Activated naive CD4-positive, alpha-beta T cell treated with anti-CD3 and anti-CD28 coated beads for 36 hours (primary cell): ENCODE measurements at regions not wholly inside any gene's neighbourhood (a gene's known extent, or its start where the extent isn't known, plus 50 kb on each side); places are given as distances from the start of the nearest gene placed in this dataset.
"Not testable (repeated sequence)": the region's sequence is repeated elsewhere in the genome, so short reads cannot be mapped to it uniquely, and the experiment has no call there.

Source experiments
- CTCF ChIA-PET: fragments of 350-600 bp; sonication (Branson Sonifier 250); formaldehyde crosslinking; loops from one replicate; lab custom pipeline; 2021; ENCODE audit warnings: antibody characterized with exemption; lab: Charles Lee
- DNase-seq: peaks from one replicate; pipeline ENCODE4 v3.0.0-alpha.2; 2020
- H3K27ac Mint-ChIP-seq: one replicate; pipeline ENCODE4 v1.8.0; 2021; ENCODE audit warnings: mild to moderate bottlenecking, mixed read lengths
- H3K27me3 Mint-ChIP-seq: one replicate; pipeline ENCODE4 v1.8.0; 2021; ENCODE audit warnings: low read depth, mixed read lengths
- H3K36me3 Mint-ChIP-seq: one replicate; pipeline ENCODE4 v1.8.0; 2021; ENCODE audit warnings: low read depth, mixed read lengths
- H3K4me1 Mint-ChIP-seq: one replicate; pipeline ENCODE4 v1.8.0; 2021; ENCODE audit warnings: low read depth, mixed read lengths
- H3K4me3 Mint-ChIP-seq: one replicate; pipeline ENCODE4 v1.8.0; 2021; ENCODE audit warnings: mild to moderate bottlenecking, moderate library complexity, mixed read lengths
- H3K9me3 Mint-ChIP-seq: one replicate; pipeline ENCODE4 v1.8.0; 2021; ENCODE audit warnings: mixed read lengths
- intact Hi-C: fragments of 100-400 bp; cut with micrococcal nuclease; formaldehyde crosslinking; loops from one replicate; pipeline ENCODE4 v1.15.1; 2023

DNA sequence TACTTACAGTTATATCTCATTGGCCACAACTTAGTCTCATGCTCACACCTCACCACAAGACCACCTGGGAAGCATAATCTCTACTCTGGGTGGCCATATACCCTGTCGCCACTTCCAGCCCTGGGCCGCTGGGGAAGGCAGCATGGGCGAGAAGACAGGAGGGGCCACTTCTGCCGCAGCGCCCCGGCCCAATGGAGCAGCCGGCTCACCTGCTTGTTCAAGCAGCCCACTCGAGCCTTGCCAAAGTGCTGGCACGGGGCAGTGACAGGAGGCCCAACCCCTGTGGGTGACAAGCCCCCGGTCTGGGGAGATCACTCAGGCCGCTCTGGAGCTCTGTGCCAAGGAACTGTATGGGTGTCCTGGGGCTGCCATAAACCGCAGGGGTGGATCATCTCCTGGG is 203.4 kb downstream of the CCT8L2 start:
- intact Hi-C loops, CTCF ChIA-PET, H3K4me3 Mint-ChIP-seq, DNase-seq, H3K9me3 Mint-ChIP-seq, H3K27ac Mint-ChIP-seq, H3K4me1 Mint-ChIP-seq, H3K36me3 Mint-ChIP-seq: not testable (repeated sequence)
- peaks cover 27% of the 10 kb centered on the region for H3K27me3 Mint-ChIP-seq

DNA sequence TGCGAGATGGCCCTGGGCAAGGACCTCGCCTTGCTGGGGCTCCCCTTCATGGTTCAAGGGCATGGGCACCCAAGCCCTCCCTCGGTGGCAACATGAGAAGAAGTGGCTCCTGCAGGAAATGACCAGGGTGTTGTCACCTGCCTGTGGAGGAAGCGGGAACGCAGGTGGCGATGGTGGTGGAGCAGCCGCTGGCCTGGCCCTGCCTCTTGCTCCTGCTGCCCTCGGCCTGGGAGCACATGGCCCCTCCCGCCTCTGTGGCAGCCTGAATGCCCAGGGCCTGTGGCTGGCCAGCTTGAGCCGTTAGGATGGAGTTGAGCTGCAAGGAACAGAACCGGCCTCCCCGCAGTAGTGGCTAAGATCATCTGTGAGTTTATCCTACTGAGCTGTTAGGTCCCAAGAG is 204.0 kb downstream of the CCT8L2 start:
- H3K4me1 Mint-ChIP-seq, H3K27ac Mint-ChIP-seq, intact Hi-C loops, H3K36me3 Mint-ChIP-seq, DNase-seq, CTCF ChIA-PET, H3K4me3 Mint-ChIP-seq, H3K9me3 Mint-ChIP-seq: not testable (repeated sequence)
- H3K27me3 Mint-ChIP-seq = peaks cover 27% of the 10 kb centered on the region

DNA sequence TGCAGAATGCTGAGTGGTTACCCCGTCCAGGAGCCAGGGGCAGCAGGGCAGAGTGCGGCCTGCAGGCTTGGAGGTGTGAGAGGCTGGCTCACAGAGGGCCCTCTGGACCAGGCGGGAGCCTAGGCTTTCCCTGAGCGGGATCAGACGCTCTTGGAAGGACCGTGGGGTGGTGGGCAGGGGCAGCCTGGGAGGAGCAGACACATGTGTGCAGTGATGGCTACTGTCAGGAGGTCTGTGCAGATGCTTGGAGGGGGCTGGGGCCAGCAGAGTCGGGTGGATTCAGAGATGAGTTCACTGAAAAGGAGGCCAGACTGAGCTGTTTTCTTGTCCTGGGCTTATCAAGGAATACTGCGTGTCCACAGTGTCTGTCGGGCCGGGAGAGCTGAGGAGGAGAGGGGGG is 204.5 kb downstream of the CCT8L2 start:
- H3K4me1 Mint-ChIP-seq, CTCF ChIA-PET: not testable (repeated sequence)
- H3K27me3 Mint-ChIP-seq = peaks cover 27% of the 10 kb centered on the region

DNA sequence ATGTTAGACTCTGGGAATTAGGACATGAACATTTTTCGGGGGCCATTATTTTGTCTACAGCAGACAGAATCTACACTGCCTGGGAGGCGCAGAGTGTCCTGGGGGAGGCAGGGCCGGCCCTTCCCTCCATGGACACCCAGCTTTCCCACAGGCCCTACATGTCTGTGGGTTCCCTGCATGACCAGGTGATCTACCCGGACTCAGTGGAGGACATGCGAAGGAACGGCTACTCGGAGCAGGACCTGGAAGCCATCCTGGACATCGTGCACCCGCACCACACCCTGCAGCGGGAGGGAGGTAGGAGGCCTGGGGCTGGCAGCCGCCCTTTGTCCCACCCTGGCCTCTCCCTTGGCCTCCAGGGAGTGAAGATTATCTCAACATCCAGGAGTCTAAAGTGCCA is 205.1 kb downstream of the CCT8L2 start:
- H3K4me1 Mint-ChIP-seq, H3K27ac Mint-ChIP-seq, H3K36me3 Mint-ChIP-seq, DNase-seq, intact Hi-C loops, CTCF ChIA-PET, H3K4me3 Mint-ChIP-seq, H3K9me3 Mint-ChIP-seq: not testable (repeated sequence)
- H3K27me3 Mint-ChIP-seq = peaks cover 27% of the 10 kb centered on the region

More for the DNA sequence above, 204.5 kb downstream of the CCT8L2 start:
- H3K9me3 Mint-ChIP-seq, intact Hi-C loops, DNase-seq, H3K4me3 Mint-ChIP-seq, H3K27ac Mint-ChIP-seq, H3K36me3 Mint-ChIP-seq: not testable (repeated sequence)

DNA sequence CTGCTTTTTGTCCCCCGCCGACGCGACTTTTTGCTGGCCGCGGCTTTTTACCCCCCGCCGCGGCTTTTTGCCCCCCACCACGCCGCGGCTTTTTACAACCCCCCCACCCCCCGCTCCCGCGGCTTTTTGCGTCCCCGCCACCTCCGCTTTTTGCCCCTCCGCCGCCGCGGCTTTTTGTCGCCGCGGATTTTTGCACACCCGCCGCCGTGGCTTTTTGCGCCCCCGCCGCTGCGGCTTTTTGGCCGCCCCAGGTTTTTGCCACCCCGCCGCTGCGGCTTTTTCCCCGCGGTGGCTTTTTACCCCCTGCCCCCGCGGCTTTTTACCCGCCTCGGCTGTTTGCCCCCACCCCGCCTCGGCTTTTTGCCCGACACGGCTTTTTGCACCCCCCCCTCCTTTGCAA is 205.5 kb downstream of the CCT8L2 start:
- no peaks in the 10 kb centered on the region for H3K36me3 Mint-ChIP-seq
- CTCF ChIA-PET = no interaction called here
- no peak for DNase-seq
- H3K4me3 Mint-ChIP-seq = no peak overlapping the region
- no peaks in the 10 kb centered on the region for H3K9me3 Mint-ChIP-seq
- peaks cover 3% of the 10 kb centered on the region for H3K4me1 Mint-ChIP-seq
- no peak overlapping the region for H3K27ac Mint-ChIP-seq
- intact Hi-C loops = no loop called here
- peaks cover 27% of the 10 kb centered on the region for H3K27me3 Mint-ChIP-seq

DNA sequence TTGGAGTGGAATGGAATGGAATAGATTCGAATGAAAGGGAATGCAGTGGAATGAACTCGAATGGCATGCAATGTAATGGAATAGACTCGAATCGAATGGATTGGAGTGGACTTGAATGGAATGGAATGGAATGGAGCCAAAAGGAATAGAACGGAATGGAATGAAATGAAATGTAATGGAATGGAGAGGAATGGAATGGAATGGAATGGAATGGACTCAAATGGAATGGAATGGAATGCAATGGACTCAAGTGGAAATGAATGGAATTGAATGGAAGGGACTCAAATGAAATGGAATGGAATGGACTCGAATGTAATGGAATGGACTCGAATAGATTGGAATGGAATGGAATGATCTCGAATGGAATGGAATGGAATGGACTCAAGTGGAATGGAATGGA is 231.3 kb downstream of the CCT8L2 start:
- H3K4me1 Mint-ChIP-seq, H3K4me3 Mint-ChIP-seq, intact Hi-C loops, H3K36me3 Mint-ChIP-seq, DNase-seq, H3K27me3 Mint-ChIP-seq, CTCF ChIA-PET, H3K9me3 Mint-ChIP-seq, H3K27ac Mint-ChIP-seq: not testable (repeated sequence)

DNA sequence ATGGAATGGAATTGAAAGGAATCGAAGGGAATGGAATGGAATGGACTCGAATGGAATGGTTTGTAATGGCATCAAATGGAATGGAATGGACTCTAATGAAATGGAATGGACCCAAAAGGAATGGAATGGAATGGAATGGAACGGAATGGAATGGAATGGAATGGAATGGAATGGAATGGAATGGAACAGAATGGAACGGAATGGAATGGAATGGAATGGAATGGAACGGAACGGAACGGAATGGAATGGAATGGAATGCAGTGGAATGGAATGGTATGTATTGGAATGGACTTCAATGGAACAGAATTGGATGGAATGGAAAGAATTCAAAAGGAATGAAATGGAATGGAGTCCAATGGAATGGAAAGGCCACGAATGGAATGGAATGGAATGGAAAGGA is 240.0 kb downstream of the CCT8L2 start:
- intact Hi-C loops, H3K36me3 Mint-ChIP-seq, DNase-seq, CTCF ChIA-PET, H3K27ac Mint-ChIP-seq, H3K9me3 Mint-ChIP-seq, H3K4me1 Mint-ChIP-seq, H3K4me3 Mint-ChIP-seq, H3K27me3 Mint-ChIP-seq: not testable (repeated sequence)

DNA sequence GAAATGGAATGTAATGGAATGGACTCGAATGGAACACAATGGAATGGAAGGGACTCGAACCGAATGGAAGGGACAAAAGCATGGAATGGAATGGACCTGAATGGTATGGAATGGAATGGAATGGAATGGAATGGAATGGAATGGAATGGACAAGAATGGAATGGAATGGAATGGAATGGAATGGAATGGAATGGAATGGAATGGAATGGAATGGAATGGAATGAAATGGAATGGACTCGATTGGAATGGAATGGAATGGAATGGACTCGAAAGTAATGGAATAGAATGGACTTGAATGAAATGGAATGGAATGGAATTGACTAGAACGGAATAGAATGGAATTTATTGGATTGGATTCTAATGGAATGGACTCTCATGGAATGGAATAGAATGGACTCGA is 245.5 kb downstream of the CCT8L2 start:
- H3K27me3 Mint-ChIP-seq, H3K4me1 Mint-ChIP-seq, H3K36me3 Mint-ChIP-seq, H3K27ac Mint-ChIP-seq, intact Hi-C loops, DNase-seq, CTCF ChIA-PET, H3K9me3 Mint-ChIP-seq, H3K4me3 Mint-ChIP-seq: not testable (repeated sequence)

DNA sequence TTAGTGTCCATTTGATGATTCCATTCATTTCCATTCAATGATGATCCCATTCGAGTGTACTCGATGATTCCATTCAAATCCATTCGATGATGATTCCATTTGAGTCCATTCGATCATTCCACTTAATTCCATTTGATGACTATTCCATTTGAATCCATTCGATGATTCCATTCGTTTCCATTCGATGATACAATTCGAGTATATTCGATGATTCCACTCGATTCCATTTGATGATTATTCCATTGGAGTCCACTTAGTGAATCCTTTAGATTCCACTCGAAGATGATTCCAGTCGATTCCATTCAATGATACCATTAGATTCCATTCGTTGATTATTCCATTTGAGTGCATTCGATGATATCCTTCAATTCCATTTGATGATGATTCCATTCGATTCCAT is 277.0 kb downstream of the CCT8L2 start:
- H3K4me1 Mint-ChIP-seq, H3K4me3 Mint-ChIP-seq, H3K27ac Mint-ChIP-seq, H3K9me3 Mint-ChIP-seq, DNase-seq, intact Hi-C loops, CTCF ChIA-PET, H3K27me3 Mint-ChIP-seq, H3K36me3 Mint-ChIP-seq: not testable (repeated sequence)
